PC-9 (cell line): ENCODE measurements at regions not wholly inside any gene's neighbourhood (a gene's known extent, or its start where the extent isn't known, plus 50 kb on each side); places are given as distances from the start of the nearest gene placed in this dataset.

Experiments
- BruUV-seq: library from RNA; stranded (reverse); fragments of 400-500 nt; replicated peaks from 2 replicates; lab custom pipeline; 2021; lab: Mats Ljungman, UMichigan
- CTCF ChIA-PET: fragments of 300-600 bp; sonication (Branson Sonifier 250); formaldehyde crosslinking; loops from one replicate; lab custom pipeline; 2022; ENCODE audit warnings: antibody characterized with exemption; lab: Charles Lee
- POLR2A ChIA-PET: fragments of 300-600 bp; sonication (Branson Sonifier 250); formaldehyde crosslinking; loops from one replicate; lab custom pipeline; 2022; ENCODE audit warnings: antibody characterized with exemption; ENCODE audit not compliant: unreplicated experiment; lab: Charles Lee
- DNase-seq, 2 experiments: peaks; one replicate each; pipeline versions ENCODE4 v3.0.0 to v3.0.0-alpha.2; 2015 to 2022; ENCODE audit warnings: mixed read lengths in 1 of 2
- H2AFZ ChIP-seq: fragments of 200-600 bp; sonication (generic); 2 replicates; pipeline ENCODE4 v1.8.1; 2017; ENCODE audit warnings: antibody characterized with exemption
- H3F3A ChIP-seq: fragments of 200-600 bp; sonication (generic); 2 replicates; pipeline ENCODE4 v1.8.1; 2017; ENCODE audit warnings: antibody characterized with exemption, mild to moderate bottlenecking, low read depth; ENCODE audit not compliant: insufficient read depth
- H3K27ac ChIP-seq: fragments of 200-600 bp; sonication (generic); 2 replicates; pipeline ENCODE4 v1.6.1; 2016; ENCODE audit warnings: mixed run types
- H3K27me3 ChIP-seq: fragments of 200-600 bp; sonication (generic); 2 replicates; pipeline ENCODE4 v1.6.1; 2016; ENCODE audit warnings: low read depth, mixed run types; ENCODE audit not compliant: insufficient read depth
- H3K36me3 ChIP-seq: fragments of 200-600 bp; sonication (generic); 2 replicates; pipeline ENCODE4 v1.6.1; 2016; ENCODE audit warnings: low read depth, mixed run types
- H3K4me1 ChIP-seq: fragments of 200-600 bp; sonication (generic); replicated peaks from 2 replicates; pipeline ENCODE4 v1.6.1; 2016; ENCODE audit warnings: mixed run types; ENCODE audit not compliant: insufficient read depth
- H3K4me2 ChIP-seq: fragments of 200-600 bp; sonication (generic); 2 replicates; pipeline ENCODE4 v1.6.1; 2017; ENCODE audit warnings: mixed run types
- H3K4me3 ChIP-seq: fragments of 200-600 bp; sonication (generic); 2 replicates; pipeline ENCODE4 v1.6.1; 2016; ENCODE audit warnings: mixed run types
- H3K79me2 ChIP-seq: fragments of 200-600 bp; sonication (generic); 2 replicates; pipeline ENCODE4 v1.6.1; 2017; ENCODE audit warnings: low read depth, mixed run types
- H3K9me2 ChIP-seq: fragments of 200-600 bp; sonication (generic); 2 replicates; pipeline ENCODE4 v1.8.1; 2017; ENCODE audit warnings: mild to moderate bottlenecking; ENCODE audit not compliant: insufficient read depth
- H3K9me3 ChIP-seq: fragments of 200-600 bp; sonication (generic); 2 replicates; pipeline ENCODE4 v1.8.1; 2016; ENCODE audit warnings: low read depth; ENCODE audit not compliant: insufficient read depth
- H4K20me1 ChIP-seq: fragments of 200-600 bp; sonication (generic); 2 replicates; pipeline ENCODE4 v1.8.1; 2017; ENCODE audit not compliant: insufficient read depth
- CTCF ChIP-seq: fragments of 200-600 bp; sonication (generic); conservative IDR thresholded peaks from 2 replicates; pipeline ENCODE4 v1.6.1; 2017; ENCODE audit warnings: mixed run types, antibody characterized with exemption, mild to moderate bottlenecking, moderate library complexity
- EZH2 ChIP-seq: fragments of 200-600 bp; sonication (generic); IDR thresholded peaks from 2 replicates; pipeline ENCODE4 v1.8.0; 2017; ENCODE audit warnings: antibody characterized with exemption, low read depth
- intact Hi-C: fragments of 100-400 bp; cut with micrococcal nuclease; formaldehyde crosslinking; loops from one replicate; pipeline ENCODE4 v1.10.0; 2022; ENCODE audit not compliant: unreplicated experiment

- no peaks in the 10 kb centered on the region for H3K4me1 ChIP-seq
- H3K4me2 ChIP-seq: no peak overlapping the region
- intact Hi-C loops: no loop called here
- no peaks in the 10 kb centered on the region for H3F3A ChIP-seq
- H4K20me1 ChIP-seq: no peaks in the 10 kb centered on the region
- no peaks in the 10 kb centered on the region for H3K36me3 ChIP-seq
- no peak overlapping the region for H3K27ac ChIP-seq
- ChIA-PET CTCF (no interaction called here), POLR2A (no interaction called here)
- no TSS peak for BruUV-seq
- no peaks in the 10 kb centered on the region for H3K79me2 ChIP-seq
- no peak overlapping the region for H2AFZ ChIP-seq
- no peak for DNase-seq
- no peaks in the 10 kb centered on the region for H3K9me3 ChIP-seq
- 0 out of 2 replicates have a peak, but pooled peaks cover 3% of the 10 kb centered on the region for H3K9me2 ChIP-seq
- no peak overlapping the region for H3K4me3 ChIP-seq
- TF ChIP-seq EZH2 (no peak), CTCF (no peak)
- H3K27me3 ChIP-seq: no peaks in the 10 kb centered on the region
Observed at GRCh38 chr7:124681946-124682345, 83.6 kb downstream of the GPR37 start.

GRCh38 chr7:124680304-124680703 lies 85.3 kb downstream of the GPR37 start:
- H3K27ac ChIP-seq: no peak overlapping the region
- intact Hi-C loops: no loop called here
- BruUV-seq: no TSS peak

GRCh38 chr7:124679586-124680225 lies 85.9 kb downstream of the GPR37 start:
- Histone ChIP-seq H4K20me1 (no peaks in the 10 kb centered on the region), H3K9me3 (no peaks in the 10 kb centered on the region), H3K36me3 (no peaks in the 10 kb centered on the region), H3K27ac (no peak overlapping the region), H3K79me2 (no peaks in the 10 kb centered on the region), H3K4me1 (no peaks in the 10 kb centered on the region), H3K4me3 (no peak overlapping the region), H3K27me3 (no peaks in the 10 kb centered on the region), H3K9me2 (0 out of 2 replicates have a peak, but pooled peaks cover 3% of the 10 kb centered on the region), H3K4me2 (no peak overlapping the region), H3F3A (no peaks in the 10 kb centered on the region), H2AFZ (no peak overlapping the region; the same call in 1 of the 2 replicates)
- ChIA-PET POLR2A (no interaction called here), CTCF (no interaction called here)
- TF ChIP-seq EZH2: no peak
- TF ChIP-seq CTCF: no peak
- intact Hi-C loops: no loop called here
- no peak for DNase-seq
- no TSS peak for BruUV-seq

More at GRCh38 chr7:124680304-124680703, 85.3 kb downstream of the GPR37 start:
- POLR2A ChIA-PET: no interaction called here
- no peaks in the 10 kb centered on the region for H3K4me1 ChIP-seq
- H3K36me3 ChIP-seq: no peaks in the 10 kb centered on the region
- H3K4me2 ChIP-seq: no peak overlapping the region
- no peaks in the 10 kb centered on the region for H3K27me3 ChIP-seq
- no peaks in the 10 kb centered on the region for H3F3A ChIP-seq
- TF ChIP-seq EZH2: no peak
- no peak for TF ChIP-seq CTCF
- H4K20me1 ChIP-seq: no peaks in the 10 kb centered on the region
- H3K4me3 ChIP-seq: no peak overlapping the region
- H3K9me2 ChIP-seq: 0 out of 2 replicates have a peak, but pooled peaks cover 3% of the 10 kb centered on the region
- DNase-seq: no peak
- no peaks in the 10 kb centered on the region for H3K79me2 ChIP-seq
- CTCF ChIA-PET: no interaction called here
- H3K9me3 ChIP-seq: no peaks in the 10 kb centered on the region
- no peak overlapping the region; the same call in 1 of the 2 replicates for H2AFZ ChIP-seq
